AG08395 (cell line): ENCODE measurements at regions not wholly inside any gene's neighbourhood (a gene's known extent, or its start where the extent isn't known, plus 50 kb on each side); places are given as distances from the start of the nearest gene placed in this dataset.
A peak's percentile ranks its signal among the peaks of the same experiment; 100 is the strongest.

ENCODE experiments used
- DNase-seq: peaks from one replicate; pipeline ENCODE4 v3.0.0; 2012; ENCODE audit warnings: mixed read lengths, low spot score

DNA sequence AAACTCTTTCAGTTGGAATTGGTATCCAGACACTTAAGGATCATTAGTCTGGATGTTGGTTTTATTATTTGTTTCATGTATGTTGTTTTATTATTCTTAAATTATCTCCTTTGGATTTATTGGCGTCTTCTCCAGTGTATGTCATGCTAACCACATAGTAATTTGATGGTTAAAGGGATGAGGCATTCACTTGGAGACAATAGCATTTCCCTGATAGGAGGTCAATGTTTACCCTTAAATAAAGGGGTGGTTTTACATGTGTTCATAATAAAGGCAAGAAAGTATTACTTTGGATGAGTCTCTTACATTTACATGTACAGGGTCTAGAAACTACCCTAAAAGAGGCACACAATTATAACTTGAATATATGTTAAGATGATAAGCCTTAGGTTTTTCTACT, 51.2 kb upstream of the RNF144B start:
- no peak for DNase-seq

DNA sequence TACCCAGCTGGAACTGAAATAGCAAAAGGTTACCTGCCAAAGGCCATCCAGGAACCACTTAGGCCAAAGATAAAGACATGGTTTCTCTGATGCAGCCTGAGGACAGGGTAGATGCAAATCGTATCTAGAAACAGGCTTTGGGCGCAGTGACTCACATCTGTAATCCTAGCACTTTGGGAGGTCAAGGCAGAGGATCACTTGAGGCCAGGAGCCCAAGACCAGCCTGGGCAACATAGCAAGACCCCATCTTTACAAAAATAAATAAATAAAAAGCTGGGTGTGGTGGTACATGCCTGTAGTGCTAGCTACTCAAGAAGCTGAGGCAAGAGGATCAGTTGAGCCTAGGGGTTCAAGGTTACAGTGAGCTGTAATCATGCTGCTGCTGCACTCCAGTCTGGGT, 52.9 kb upstream of the RNF144B start:
- DNase-seq: no peak

DNA sequence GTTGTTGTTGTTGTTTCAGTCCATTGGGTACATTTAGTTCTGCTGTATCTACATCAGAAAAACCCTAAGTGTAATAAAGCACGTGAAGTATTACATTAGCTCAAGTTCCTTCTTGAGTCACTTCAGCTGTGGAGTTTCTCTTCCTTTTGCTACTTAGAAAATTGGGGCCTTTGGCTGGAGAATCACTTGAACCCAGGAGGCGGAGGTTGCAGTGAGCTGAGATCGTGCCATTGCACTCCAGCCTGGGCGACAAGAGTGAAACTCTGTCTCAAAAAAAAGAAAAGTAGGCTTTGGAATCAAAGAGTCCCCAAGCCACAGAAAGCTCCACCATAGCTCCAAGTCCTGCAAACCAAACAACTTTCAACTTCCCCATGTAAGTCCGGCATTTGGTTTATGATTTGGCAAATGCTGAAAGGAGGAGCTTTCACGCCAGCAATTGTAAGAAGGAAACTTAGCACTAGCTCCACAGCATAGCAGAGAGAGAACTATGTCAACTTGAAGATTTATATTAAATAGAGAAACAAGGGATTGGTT, 56.5 kb upstream of the RNF144B start:
- DNase-seq: no peak

DNA sequence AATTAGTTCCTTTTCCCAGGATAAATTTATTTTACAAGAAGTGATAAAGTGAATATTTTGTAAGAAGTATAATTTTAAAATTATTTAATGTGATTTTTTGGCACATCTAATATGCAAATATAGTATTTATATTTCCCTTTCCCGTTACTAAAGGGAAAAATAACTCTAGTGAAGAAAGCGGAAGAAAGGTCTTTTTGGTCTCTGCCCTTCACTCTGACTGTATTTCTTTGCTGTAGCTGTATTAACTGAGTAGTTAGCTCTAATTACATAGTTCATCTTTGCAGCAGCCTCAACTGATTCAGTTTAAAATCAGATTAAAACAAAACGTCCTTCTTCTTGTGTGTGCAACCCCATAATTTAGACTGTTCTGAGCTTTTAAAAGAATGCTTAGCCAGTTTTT, 57.4 kb upstream of the RNF144B start:
- no peak for DNase-seq

DNA sequence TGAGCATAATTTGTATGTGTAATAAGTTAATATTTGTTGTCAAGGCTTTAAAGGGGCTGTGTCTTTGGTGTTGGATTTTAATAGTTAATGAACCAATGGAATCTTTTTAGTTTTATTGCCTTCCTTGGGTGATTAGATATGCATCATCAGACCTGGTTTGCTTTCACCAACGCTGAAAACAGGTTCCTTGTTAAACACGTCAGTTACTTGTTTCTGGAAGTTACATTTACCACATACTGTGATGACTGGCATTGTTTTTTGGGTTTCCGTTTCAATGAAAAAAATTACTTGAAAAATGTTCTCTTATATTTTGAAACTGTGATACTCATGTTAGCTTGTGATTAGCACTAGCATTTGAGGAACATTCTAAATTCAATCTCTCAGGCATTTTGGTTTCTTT, 58.6 kb upstream of the RNF144B start:
- no peak for DNase-seq

DNA sequence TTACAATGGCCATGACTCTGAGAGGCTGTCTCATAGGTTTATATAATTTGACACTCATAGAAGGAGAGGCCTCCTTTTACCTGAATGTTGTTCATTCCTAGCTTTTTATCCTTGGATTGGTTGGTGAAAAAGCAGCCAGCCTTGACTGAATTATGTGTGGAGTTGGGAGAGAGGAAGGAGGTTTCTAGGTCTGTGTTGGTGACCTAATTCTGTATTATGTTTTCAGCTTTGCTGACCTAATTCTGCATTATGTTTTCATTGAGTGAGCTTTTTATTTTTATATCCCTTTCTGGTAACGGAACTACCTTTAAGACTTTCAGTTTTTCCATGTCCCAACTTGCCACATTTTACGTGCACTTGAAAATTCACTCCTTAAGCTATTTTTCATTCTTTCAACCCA, 59.1 kb upstream of the RNF144B start:
- no peak for DNase-seq

DNA sequence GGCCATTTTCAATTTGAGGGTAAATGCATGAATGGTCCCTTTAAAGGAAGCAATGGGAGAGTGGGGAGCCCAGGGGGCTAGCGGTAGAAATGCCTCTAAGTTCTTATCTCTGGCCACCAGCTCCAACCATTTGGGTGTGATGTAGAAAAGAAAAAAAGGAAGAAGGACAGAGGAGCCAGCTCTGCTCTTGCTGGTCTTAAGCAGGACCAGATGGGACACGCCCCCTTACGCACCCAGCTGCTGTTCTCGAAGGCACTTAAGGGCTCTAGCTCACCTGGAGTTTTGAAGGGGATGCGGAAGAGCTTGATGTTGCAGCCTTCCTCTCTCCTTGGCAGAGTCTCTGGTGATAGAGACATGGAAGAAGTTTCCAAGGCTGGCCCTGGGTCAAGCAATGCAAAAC, 59.5 kb upstream of the RNF144B start:
- DNase-seq: no peak

DNA sequence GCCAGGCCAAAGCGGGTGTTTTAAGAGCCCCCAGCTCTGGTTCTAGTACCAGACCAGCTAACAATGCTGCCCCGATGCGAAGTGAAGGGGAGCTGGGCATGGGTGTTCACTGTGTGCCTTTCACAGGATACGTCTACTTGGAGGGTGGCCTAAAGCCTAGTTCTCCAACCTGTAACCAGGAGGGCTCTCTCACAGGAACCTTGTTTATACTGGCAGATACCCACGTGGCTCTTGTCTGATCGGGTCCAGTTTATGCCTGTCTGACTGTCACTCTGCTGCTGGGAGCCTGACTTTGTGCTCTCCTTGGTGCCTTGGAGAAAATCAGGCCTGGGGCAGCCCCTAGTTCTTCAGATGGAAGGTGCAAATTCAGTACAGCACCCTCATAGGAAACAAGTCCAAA, 60.2 kb upstream of the RNF144B start:
- DNase-seq: no peak

DNA sequence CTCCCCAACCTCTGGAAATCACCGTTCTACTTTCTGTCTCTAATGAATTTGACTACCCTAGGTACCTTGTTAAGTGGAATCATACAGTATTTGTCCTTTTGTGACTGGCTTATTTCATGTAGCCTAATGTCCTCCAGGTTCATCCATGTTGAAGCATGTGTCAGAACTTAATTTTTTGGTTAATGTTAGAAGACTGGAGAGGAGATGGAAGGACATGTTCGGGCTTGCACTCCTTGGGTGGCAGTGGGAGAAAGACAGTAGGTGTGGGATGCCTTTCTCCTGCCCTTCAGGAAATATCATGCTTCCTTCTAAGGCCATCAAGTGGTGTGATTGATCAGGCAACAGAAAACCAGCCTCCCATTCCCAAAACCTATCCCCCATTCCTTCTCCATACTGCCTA, 61.1 kb upstream of the RNF144B start:
- DNase-seq: no peak

DNA sequence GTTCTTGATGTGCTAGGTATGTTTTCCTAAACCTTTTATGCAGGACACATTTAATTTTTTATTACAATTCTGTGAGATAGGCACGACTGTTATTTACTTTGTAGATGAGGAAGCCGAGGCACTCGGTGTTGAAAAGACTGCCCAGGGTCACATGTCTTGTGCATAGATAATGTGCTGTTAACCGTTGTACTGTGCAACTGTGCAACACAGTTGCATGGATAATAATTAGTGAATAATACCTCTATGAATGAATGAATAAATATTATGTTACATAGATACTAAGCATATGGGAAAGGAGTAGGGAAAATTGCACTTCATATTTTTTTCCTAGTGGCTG, 60.3 kb upstream of the DEK start:
- DNase-seq: no peak

DNA sequence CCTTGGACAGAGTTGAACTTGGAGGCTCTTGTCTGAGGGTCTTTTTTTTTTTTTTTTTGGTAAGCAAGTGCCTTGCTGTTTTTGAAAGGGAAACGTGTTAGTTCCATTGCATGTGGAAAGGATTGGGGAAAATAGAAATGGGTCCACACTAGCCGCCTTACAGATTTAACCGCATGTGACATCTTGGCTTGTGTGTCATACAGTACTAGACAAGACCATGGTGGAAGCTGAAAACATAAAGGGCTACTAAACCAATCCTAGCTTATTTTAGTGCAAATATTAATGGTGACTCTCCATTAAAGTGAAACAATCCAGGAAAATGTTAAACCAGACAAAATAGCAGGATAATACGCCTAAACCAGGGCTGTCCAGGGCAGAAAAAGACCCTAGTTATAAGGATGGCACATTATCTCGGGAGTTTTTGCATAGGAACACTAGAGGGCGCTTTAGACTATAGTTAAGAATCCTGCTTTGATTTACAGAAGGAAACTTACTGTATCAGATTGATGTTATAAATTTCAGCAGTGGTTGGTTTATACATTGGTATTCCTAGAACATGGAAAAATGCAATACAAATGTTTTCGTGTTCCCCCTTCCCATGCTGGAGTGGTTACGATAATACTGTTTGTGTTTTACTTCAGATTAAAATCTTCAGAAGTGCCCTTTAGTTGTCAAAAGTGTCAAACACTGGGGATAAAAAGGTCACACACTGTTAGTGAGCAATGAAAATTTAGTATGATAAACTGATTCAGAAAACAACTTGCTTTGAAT, 59.8 kb upstream of the DEK start:
- peak; percentile 54 for DNase-seq

DNA sequence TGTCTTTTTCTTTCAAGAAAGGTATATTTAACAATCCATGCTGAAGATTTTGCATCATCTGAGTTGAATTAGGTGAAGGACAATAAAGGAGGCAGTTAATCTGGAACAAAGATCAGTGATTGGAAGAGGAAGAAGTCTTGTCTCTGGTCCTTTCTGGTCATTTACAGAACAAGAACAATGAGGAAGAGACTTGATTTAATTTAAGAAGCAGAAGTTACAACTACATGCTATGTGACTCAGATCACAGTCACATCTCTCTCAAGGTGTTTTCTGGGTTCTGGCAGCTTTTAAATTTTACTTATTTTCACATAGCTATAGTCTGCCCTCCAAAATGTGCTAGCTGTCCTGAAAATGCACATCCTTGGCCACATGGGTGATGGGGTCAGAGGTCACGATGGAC, 53.5 kb upstream of the DEK start:
- no peak for DNase-seq

DNA sequence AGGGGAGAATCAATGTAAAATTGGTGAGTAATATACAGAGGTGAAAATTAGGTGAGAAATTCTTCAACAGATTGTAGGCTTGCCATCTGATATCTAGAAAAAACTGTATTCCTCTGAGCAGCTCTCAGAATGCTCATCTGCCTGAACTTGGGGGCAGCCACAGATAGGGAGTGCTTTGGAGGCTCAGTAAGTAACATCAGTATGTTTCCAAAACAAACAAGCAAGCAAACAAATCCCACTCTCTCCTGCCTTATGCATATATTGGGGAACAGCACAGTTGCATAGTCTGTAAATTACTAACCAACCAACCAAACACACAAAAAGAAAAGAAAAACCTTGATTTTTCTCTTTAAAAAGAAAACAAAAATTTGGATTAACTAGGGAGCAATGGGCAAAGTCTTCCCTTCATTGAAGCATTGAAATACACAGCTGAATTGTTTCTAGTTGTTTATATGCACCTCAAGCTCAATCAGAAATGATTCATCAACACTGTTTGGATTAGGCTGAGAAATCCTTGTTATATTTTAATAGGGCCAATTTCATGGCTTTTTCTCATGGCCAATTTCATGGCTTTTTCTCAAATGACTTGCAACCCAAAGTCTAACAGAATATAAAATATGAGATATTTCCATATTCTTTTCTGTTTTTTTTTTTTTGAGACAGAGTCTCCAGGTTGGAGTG, 50.1 kb upstream of the DEK start:
- DNase-seq: no peak
